ENCODE measurements at regions not wholly inside any gene's neighbourhood (a gene's known extent, or its start where the extent isn't known, plus 50 kb on each side); places are given as distances from the start of the nearest gene placed in this dataset.

- TF ChIP-seq POLR2AphosphoS5 (IDR thresholded peaks at IDR 0.05) (no peak), POLR2A (IDR thresholded peaks at IDR 0.05) (no peak)
- no peak overlapping the region for H3K4me3 ChIP-seq
- H3K36me3 ChIP-seq, result no peaks in the 10 kb centered on the region
- ATAC-seq (ENCODE audit: low FRiP score in 2 of 2) (no peak), DNase-seq (no peak)
- H3K9me3 ChIP-seq, result no peaks in the 10 kb centered on the region
- no peaks in the 10 kb centered on the region for H3K27me3 ChIP-seq
- WGBS, 2 donors, result 87 to 88% methylated on average over 16 of the region's 16 CpGs
- no peaks in the 10 kb centered on the region for H3K4me1 ChIP-seq
- no peak overlapping the region for H3K27ac ChIP-seq
Observed at GRCh38 chr18:25563816-25564683, 212.1 kb upstream of the ZNF521 start.

GRCh38 chr18:25563346-25563745 is 211.4 kb upstream of the ZNF521 start:
- 88 to 94% methylated on average over 3 of the region's 3 CpGs for WGBS, 2 donors
- no peak overlapping the region for H3K4me3 ChIP-seq
- no peak for DNase-seq
- no peak for ATAC-seq (ENCODE audit: low FRiP score in 2 of 2)
- H3K27ac ChIP-seq, result no peak overlapping the region
- no peaks in the 10 kb centered on the region for H3K36me3 ChIP-seq
- H3K9me3 ChIP-seq, result no peaks in the 10 kb centered on the region
- no peaks in the 10 kb centered on the region for H3K27me3 ChIP-seq
- H3K4me1 ChIP-seq, result no peaks in the 10 kb centered on the region
- no peak for TF ChIP-seq EP300 (IDR thresholded peaks at IDR 0.05)
- no peak for TF ChIP-seq POLR2A (IDR thresholded peaks at IDR 0.05)
- TF ChIP-seq CTCF (IDR thresholded peaks at IDR 0.05), result no peak
- no peak for TF ChIP-seq POLR2AphosphoS5 (IDR thresholded peaks at IDR 0.05)

- no peak for ATAC-seq (ENCODE audit: low FRiP score in 2 of 2)
- Histone ChIP-seq H3K4me3 (no peak overlapping the region), H3K9me3 (no peaks in the 10 kb centered on the region), H3K36me3 (no peaks in the 10 kb centered on the region), H3K4me1 (no peaks in the 10 kb centered on the region), H3K27me3 (no peaks in the 10 kb centered on the region), H3K27ac (no peak overlapping the region)
- 48 to 65% methylated on average over 5 to 6 of the region's 6 CpGs for WGBS, 2 donors
- no peak for TF ChIP-seq CTCF (IDR thresholded peaks at IDR 0.05)
- TF ChIP-seq EP300 (IDR thresholded peaks at IDR 0.05), result no peak
- no peak for TF ChIP-seq POLR2A (IDR thresholded peaks at IDR 0.05)
- TF ChIP-seq POLR2AphosphoS5 (IDR thresholded peaks at IDR 0.05), result no peak
- DNase-seq, result no peak
Observed at GRCh38 chr18:25561918-25562317, 210.0 kb upstream of the ZNF521 start.

DNA sequence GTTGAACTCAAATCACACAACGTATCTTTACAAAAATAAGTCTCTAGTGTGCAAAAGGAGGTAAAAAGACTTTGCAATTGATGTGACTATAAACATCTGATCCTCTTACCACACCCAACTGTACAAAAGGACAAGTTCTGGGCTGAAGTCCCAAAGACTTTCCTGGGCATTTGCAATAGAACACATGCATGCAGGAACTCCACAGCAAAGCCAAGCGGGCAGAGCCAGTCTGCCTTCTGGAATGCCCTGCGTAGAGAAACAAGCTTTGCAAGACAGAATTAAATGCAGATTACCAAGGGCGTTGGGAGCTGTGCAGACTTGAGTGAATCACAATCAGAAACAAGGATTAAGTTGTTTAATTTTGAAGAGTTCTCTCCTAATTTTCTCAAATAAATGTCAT is 208.4 kb upstream of the ZNF521 start:
- Histone ChIP-seq H3K27me3 (no peaks in the 10 kb centered on the region), H3K4me3 (no peak overlapping the region), H3K27ac (no peak overlapping the region), H3K9me3 (no peaks in the 10 kb centered on the region), H3K36me3 (no peaks in the 10 kb centered on the region), H3K4me1 (no peaks in the 10 kb centered on the region)
- WGBS, 2 donors, result 75 to 88% methylated on average over 4 of the region's 4 CpGs
- no peak for TF ChIP-seq CTCF (IDR thresholded peaks at IDR 0.05)
- no peak for TF ChIP-seq POLR2A (IDR thresholded peaks at IDR 0.05)
- no peak for TF ChIP-seq EP300 (IDR thresholded peaks at IDR 0.05)
- TF ChIP-seq POLR2AphosphoS5 (IDR thresholded peaks at IDR 0.05), result no peak
- ATAC-seq (ENCODE audit: low FRiP score in 2 of 2) (no peak), DNase-seq (no peak)

DNA sequence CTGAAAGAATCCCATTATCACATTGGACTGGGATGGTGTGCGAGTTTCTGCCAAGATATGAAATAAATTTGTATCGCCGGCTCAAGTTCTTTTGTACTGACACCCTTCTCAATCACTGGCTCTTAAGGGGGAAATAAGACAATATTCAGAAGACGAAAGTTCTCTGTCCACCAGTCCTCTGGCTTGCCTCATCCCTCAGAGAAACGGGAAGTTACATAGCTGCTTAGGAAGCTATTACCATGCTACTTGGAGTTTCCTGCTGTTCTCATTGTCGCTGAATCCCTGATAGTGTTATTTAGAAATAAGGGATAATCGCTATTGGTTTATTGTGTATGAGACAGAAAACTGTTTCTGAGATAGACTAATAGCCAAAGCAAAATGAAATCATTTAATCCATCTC is 205.0 kb upstream of the ZNF521 start:
- Histone ChIP-seq H3K4me1 (no peaks in the 10 kb centered on the region), H3K27me3 (no peaks in the 10 kb centered on the region), H3K36me3 (no peaks in the 10 kb centered on the region), H3K27ac (no peak overlapping the region), H3K9me3 (no peaks in the 10 kb centered on the region), H3K4me3 (no peak overlapping the region)
- TF ChIP-seq POLR2A (IDR thresholded peaks at IDR 0.05), result no peak
- no peak for TF ChIP-seq POLR2AphosphoS5 (IDR thresholded peaks at IDR 0.05)
- TF ChIP-seq EP300 (IDR thresholded peaks at IDR 0.05), result no peak
- no peak for TF ChIP-seq CTCF (IDR thresholded peaks at IDR 0.05)
- ATAC-seq (ENCODE audit: low FRiP score in 2 of 2) (peak in 1 of 2 donors; percentile 71), DNase-seq (peak in 1 of 2 donors; percentile 23)
- WGBS, 2 donors, result 37 to 46% methylated on average over 7 of the region's 7 CpGs
